Epithelial cell of proximal tubule (primary cell): ENCODE measurements at regions not wholly inside any gene's neighbourhood (a gene's known extent, or its start where the extent isn't known, plus 50 kb on each side); places are given as distances from the start of the nearest gene placed in this dataset.

Experiments used
- DNase-seq: peaks from one replicate; pipeline ENCODE4 v3.0.0-alpha.2; 2011; ENCODE audit warnings: low read depth
- H3K4me3 ChIP-seq: 2 replicates; pipeline ENCODE4 v1.5.1; 2011; ENCODE audit warnings: low read depth, mild to moderate bottlenecking, low read length
- CTCF ChIP-seq: conservative IDR thresholded peaks from 2 replicates; pipeline ENCODE4 v1.5.1; 2012; ENCODE audit warnings: low read depth, mild to moderate bottlenecking, low read length

- H3K4me3 ChIP-seq = no peak overlapping the region
- DNase-seq = no peak
- no peak for TF ChIP-seq CTCF
Observed at GRCh38 chr19:28245937-28246336, 967.0 kb downstream of the UQCRFS1 start.

DNA sequence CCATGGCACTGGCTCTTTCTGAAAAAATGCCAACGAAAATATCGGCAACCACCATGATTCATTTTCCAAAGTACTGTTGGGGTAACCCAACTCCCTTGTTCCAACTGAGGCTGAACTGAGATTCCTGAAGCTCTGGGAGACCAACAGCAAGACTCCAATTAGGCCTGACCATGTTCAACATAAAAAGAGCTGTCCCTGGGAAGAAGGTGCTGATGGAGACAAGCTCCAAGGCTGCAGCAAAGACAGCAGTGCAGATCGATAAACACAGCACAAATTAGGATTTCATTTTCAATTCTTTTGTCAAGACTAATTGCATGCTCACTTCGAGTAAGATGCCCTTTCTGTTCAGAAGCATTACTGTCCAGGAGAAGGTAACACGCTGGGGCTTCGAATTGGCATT lies 968.0 kb downstream of the UQCRFS1 start:
- no peak for TF ChIP-seq CTCF
- no peak for DNase-seq
- no peak overlapping the region for H3K4me3 ChIP-seq

DNA sequence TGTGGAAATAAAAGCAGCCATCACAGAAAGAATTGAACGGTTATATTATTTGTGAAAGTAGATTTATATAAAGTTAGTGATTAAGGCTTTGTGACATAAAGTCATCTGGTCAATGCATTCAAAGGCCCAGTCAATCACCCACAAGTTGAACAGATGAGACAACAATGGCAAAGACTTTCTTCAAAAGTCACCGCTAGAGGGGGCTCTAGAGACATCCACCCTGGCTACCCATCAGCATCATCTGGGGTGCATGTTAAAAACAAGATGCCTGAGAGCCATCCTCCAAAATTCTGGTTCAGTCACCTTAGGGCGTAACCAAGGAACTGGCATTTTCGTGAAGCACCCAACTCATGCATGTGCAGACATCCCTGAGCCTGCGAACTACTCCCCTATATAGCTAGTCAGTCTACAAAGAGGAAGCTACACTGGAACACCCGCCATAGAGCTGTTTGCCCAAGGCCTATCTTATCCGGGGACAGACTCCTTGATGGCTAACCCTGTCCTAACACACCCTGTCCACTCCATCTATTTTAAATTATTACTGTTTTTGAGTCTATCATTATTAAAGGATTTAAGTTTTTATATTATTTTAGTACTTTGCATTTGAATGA lies 970.5 kb downstream of the UQCRFS1 start:
- peak; percentile 80 for TF ChIP-seq CTCF
- no peak overlapping the region for H3K4me3 ChIP-seq
- no peak for DNase-seq

DNA sequence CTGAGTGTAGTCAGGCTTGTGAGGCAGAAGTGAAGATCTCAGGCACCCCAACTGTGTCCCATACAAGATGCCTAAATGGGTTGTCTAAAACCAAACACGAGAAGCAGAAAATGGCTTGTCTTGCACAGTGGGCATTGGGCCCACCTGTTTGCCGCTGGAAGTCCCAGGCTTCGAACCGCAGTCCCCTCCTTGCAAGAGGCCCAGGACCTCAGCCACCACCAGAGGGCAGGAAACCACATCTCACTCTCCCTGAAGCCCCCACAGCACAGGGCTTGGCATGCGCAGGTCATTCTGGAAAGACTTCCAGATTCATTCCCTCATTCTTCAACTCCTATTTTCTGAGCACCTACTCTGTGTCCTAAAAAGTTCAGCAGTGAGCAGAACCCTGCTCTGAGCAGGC lies 973.7 kb downstream of the UQCRFS1 start:
- DNase-seq = no peak
- no peak overlapping the region for H3K4me3 ChIP-seq
- peak; percentile 56 for TF ChIP-seq CTCF

DNA sequence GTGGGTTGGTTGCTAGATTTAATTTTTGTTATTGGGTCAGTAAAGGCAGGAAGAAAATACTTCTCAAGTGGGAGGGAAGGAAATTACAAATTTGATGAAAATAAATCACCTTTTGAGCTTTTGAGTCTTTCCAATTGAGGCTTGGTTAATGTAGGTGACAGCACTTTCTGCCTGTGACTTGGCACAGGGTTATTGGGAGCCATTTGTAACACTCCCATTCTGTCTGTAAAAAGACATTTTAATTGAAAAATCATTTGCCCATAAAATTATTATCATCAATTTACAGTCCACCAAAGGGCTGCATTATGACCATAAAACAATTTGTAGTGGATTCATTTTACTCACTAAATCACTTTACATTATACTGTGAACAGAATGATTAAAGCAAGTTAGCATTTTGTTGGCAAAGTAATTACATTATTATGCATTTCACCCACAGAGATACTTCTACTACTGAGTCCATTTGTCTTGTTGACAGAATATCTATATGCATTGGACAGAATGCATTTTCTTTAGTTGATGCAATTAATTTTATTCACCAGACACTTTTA lies 974.6 kb downstream of the UQCRFS1 start:
- no peak for TF ChIP-seq CTCF
- no peak overlapping the region for H3K4me3 ChIP-seq
- DNase-seq = no peak

GRCh38 chr19:28235606-28236125 lies 977.3 kb downstream of the UQCRFS1 start:
- H3K4me3 ChIP-seq = no peak overlapping the region
- DNase-seq = no peak
- TF ChIP-seq CTCF = no peak

DNA sequence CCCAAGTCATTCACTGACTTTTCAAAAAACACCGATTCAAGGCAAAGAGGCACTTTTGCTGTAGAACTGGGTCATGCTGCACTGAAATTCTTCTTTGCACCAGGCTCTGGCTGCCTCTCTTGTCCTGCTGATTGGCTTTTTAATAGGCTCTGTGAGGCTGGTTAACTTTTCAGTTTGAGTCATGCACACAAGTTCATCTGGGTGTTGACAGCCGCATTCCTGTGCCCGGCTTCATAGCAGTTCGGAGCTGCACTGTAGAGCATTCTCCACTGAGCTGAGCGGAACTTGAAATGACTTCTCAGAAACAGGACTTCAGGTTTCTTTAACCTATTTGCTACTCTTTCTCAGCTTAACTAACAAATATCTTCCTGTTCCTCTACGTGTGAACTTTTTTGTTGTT lies 978.3 kb downstream of the UQCRFS1 start:
- TF ChIP-seq CTCF = no peak
- H3K4me3 ChIP-seq = no peak overlapping the region
- DNase-seq = peak; percentile 42
